GM23338 (cell line): ENCODE measurements at regions not wholly inside any gene's neighbourhood (a gene's known extent, or its start where the extent isn't known, plus 50 kb on each side); places are given as distances from the start of the nearest gene placed in this dataset.

Experiments
- ATAC-seq: fragments of 200-7000 bp; cut with Tn5 transposase; 3 replicates; pipeline ENCODE4 v1.9.1; 2020
- DNase-seq: peaks from one replicate; pipeline ENCODE4 v3.0.0-alpha.2; 2015; ENCODE audit warnings: low spot score
- H2AFZ ChIP-seq: fragments of 200-600 bp; sonication (generic); 2 replicates; pipeline ENCODE4 v1.8.0; 2016; ENCODE audit warnings: antibody characterized with exemption, mild to moderate bottlenecking, moderate library complexity
- H3F3A ChIP-seq: fragments of 200-600 bp; sonication (generic); replicated peaks from 2 replicates; pipeline ENCODE4 v1.8.0; 2017; ENCODE audit warnings: antibody characterized with exemption, mixed run types, low read depth
- H3K27ac ChIP-seq: fragments of 200-600 bp; sonication (generic); 2 replicates; pipeline ENCODE4 v1.6.1; 2016; ENCODE audit warnings: low read depth
- H3K27me3 ChIP-seq: fragments of 200-600 bp; sonication (generic); 2 replicates; pipeline ENCODE4 v1.8.0; 2016; ENCODE audit warnings: mild to moderate bottlenecking, mixed run types, moderate library complexity; ENCODE audit not compliant: insufficient read depth
- H3K36me3 ChIP-seq: fragments of 200-600 bp; sonication (generic); 2 replicates; pipeline ENCODE4 v1.8.0; 2016; ENCODE audit warnings: mild to moderate bottlenecking; ENCODE audit not compliant: insufficient read depth
- H3K4me1 ChIP-seq: fragments of 200-600 bp; sonication (generic); 2 replicates; pipeline ENCODE4 v1.8.0; 2016; ENCODE audit warnings: mild to moderate bottlenecking, moderate library complexity; ENCODE audit not compliant: insufficient read depth
- H3K4me2 ChIP-seq: fragments of 200-600 bp; sonication (generic); 2 replicates; pipeline ENCODE4 v1.7.1; 2017; ENCODE audit warnings: mixed run types
- H3K4me3 ChIP-seq: fragments of 200-600 bp; sonication (generic); 2 replicates; pipeline ENCODE4 v1.6.1; 2016; ENCODE audit warnings: mixed run types
- H3K79me2 ChIP-seq: fragments of 200-600 bp; sonication (generic); replicated peaks from 2 replicates; pipeline ENCODE4 v1.8.0; 2017; ENCODE audit warnings: mild to moderate bottlenecking; ENCODE audit not compliant: insufficient read depth
- H3K9me2 ChIP-seq: fragments of 200-600 bp; sonication (generic); 2 replicates; pipeline ENCODE4 v1.8.0; 2017; ENCODE audit not compliant: insufficient read depth
- H4K20me1 ChIP-seq: fragments of 200-600 bp; sonication (generic); replicated peaks from 2 replicates; pipeline ENCODE4 v1.8.0; 2017; ENCODE audit warnings: mild to moderate bottlenecking; ENCODE audit not compliant: insufficient read depth
- H3K27ac Mint-ChIP-seq: 2 replicates; pipeline ENCODE4 v1.8.0; 2020; ENCODE audit warnings: inconsistent platforms, mild to moderate bottlenecking, moderate library complexity, mixed read lengths
- H3K27me3 Mint-ChIP-seq: 3 replicates; pipeline ENCODE4 v1.8.0; 2022; ENCODE audit warnings: low read depth, mild to moderate bottlenecking, moderate library complexity, mixed read lengths, inconsistent platforms; ENCODE audit not compliant: insufficient read depth, poor library complexity
- H3K36me3 Mint-ChIP-seq: 3 replicates; pipeline ENCODE4 v1.8.0; 2021; ENCODE audit warnings: low read depth, mild to moderate bottlenecking, inconsistent platforms, moderate library complexity, mixed read lengths
- H3K4me1 Mint-ChIP-seq: 3 replicates; pipeline ENCODE4 v1.8.0; 2020; ENCODE audit warnings: mild to moderate bottlenecking, inconsistent platforms, mixed read lengths
- H3K4me3 Mint-ChIP-seq: 3 replicates; pipeline ENCODE4 v1.8.0; 2021; ENCODE audit warnings: moderate library complexity, mild to moderate bottlenecking, inconsistent platforms, mixed read lengths
- H3K9me3 Mint-ChIP-seq: 3 replicates; pipeline ENCODE4 v1.8.0; 2020; ENCODE audit warnings: moderate library complexity, mild to moderate bottlenecking, inconsistent platforms, mixed read lengths
- CREB1 ChIP-seq: fragments of 250-450 bp; sonication (Bioruptor Pico); IDR thresholded peaks from 2 replicates; pipeline ENCODE4 v1.5.0; 2020; ENCODE audit warnings: low read depth, mild to moderate bottlenecking, moderate library complexity
- EZH2 ChIP-seq: fragments of 200-600 bp; sonication (generic); IDR thresholded peaks from one replicate; pipeline ENCODE4 v1.8.0; 2017; ENCODE audit warnings: antibody characterized with exemption, mild to moderate bottlenecking, low read depth; ENCODE audit not compliant: unreplicated experiment
- EZH2phosphoT487 ChIP-seq: fragments of 200-600 bp; sonication (generic); IDR thresholded peaks from one replicate; pipeline ENCODE4 v1.8.1; 2018; ENCODE audit warnings: antibody characterized with exemption; ENCODE audit not compliant: unreplicated experiment
- JUNB ChIP-seq: IDR thresholded peaks from one replicate; pipeline ENCODE4 v1.6.1; 2016; ENCODE audit warnings: antibody characterized with exemption; ENCODE audit not compliant: unreplicated experiment
- NANOG ChIP-seq: IDR thresholded peaks from 2 replicates; pipeline ENCODE4 v1.6.1; 2016; ENCODE audit warnings: antibody characterized with exemption, borderline replicate concordance
- POLR2AphosphoS5 ChIP-seq: IDR thresholded peaks from 2 replicates; pipeline ENCODE4 v1.6.1; 2016; ENCODE audit warnings: antibody characterized with exemption, low read depth
- STAT1 ChIP-seq: IDR thresholded peaks from one replicate; pipeline ENCODE4 v1.6.1; 2016; ENCODE audit warnings: antibody characterized with exemption; ENCODE audit not compliant: unreplicated experiment
- ZNF114 ChIP-seq: fragments of 250-450 bp; sonication (Bioruptor Pico); IDR thresholded peaks from 2 replicates; pipeline ENCODE4 v1.5.0; 2020; ENCODE audit warnings: mild to moderate bottlenecking, moderate library complexity
- ZNF331 ChIP-seq: fragments of 250-450 bp; sonication (Bioruptor Pico); IDR thresholded peaks from 2 replicates; pipeline ENCODE4 v1.5.0; 2020; ENCODE audit warnings: low read depth, mild to moderate bottlenecking, moderate library complexity
- TF ChIP-seq, protein P1 (sequence below): fragments of 250-450 bp; sonication (Bioruptor Pico); IDR thresholded peaks from 2 replicates; pipeline ENCODE4 v1.5.0; 2020; ENCODE audit warnings: mild to moderate bottlenecking, moderate library complexity
- TF ChIP-seq, protein P2 (sequence below): IDR thresholded peaks from 2 replicates; pipeline ENCODE4 v1.6.1; 2016; ENCODE audit warnings: antibody characterized with exemption
- TF ChIP-seq, protein P3 (sequence below): IDR thresholded peaks from one replicate; pipeline ENCODE4 v1.6.1; 2018; ENCODE audit warnings: antibody characterized with exemption; ENCODE audit not compliant: unreplicated experiment
- TF ChIP-seq, protein P4 (sequence below), 2 experiments: fragments of 200-600 bp in 1 of 2; sonication (generic) in 1 of 2; conservative IDR thresholded peaks; 2 replicates each; pipeline versions ENCODE4 v1.5.1 to v1.6.1; 2016 to 2017; ENCODE audit warnings: antibody characterized with exemption in 2 of 2, low read depth in 2 of 2, mild to moderate bottlenecking in 2 of 2, moderate library complexity in 1 of 2

DNA sequence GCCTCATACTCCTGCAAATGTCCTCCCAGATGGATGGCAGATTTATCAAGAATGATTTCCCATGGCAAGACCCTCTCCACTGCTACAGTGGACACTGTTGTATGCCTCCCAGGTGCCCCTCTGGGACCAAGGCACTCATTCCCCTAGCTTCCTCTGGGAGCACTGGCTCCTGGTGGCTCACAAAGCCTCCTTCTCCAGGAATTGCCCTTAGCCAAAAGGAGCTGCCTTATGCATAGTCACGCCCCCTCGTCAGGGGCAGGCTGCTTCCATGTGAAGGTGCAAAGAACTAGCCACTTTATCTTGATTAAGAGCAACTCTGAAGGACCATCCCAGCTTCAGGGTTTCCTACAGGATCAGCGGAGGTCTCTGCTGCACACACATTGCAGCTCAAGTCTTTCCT lies 358.1 kb downstream of the CDK5RAP2 start:
- no peaks in the 10 kb centered on the region for H3K36me3 ChIP-seq
- peaks cover 11% of the 10 kb centered on the region for H3K9me2 ChIP-seq
- no peak overlapping the region for H3K4me2 ChIP-seq
- no peak overlapping the region for H3K4me3 ChIP-seq
- no peaks in the 10 kb centered on the region for H3F3A ChIP-seq
- Mint-ChIP-seq H3K4me3 (no peak overlapping the region), H3K9me3 (no peaks in the 10 kb centered on the region), H3K27me3 (peaks cover 5% of the 10 kb centered on the region), H3K36me3 (no peaks in the 10 kb centered on the region), H3K27ac (no peak overlapping the region), H3K4me1 (no peaks in the 10 kb centered on the region; the same call in 2 of the 3 replicates)
- ATAC-seq, result peak; percentile 85
- no peaks in the 10 kb centered on the region for H3K4me1 ChIP-seq
- no peaks in the 10 kb centered on the region for H3K79me2 ChIP-seq
- no peaks in the 10 kb centered on the region for H3K27me3 ChIP-seq
- no peak overlapping the region for H3K27ac ChIP-seq
- no peaks in the 10 kb centered on the region for H4K20me1 ChIP-seq
- no peak for TF ChIP-seq STAT1
- no peak for TF ChIP-seq EZH2
- TF ChIP-seq, protein P1, sequence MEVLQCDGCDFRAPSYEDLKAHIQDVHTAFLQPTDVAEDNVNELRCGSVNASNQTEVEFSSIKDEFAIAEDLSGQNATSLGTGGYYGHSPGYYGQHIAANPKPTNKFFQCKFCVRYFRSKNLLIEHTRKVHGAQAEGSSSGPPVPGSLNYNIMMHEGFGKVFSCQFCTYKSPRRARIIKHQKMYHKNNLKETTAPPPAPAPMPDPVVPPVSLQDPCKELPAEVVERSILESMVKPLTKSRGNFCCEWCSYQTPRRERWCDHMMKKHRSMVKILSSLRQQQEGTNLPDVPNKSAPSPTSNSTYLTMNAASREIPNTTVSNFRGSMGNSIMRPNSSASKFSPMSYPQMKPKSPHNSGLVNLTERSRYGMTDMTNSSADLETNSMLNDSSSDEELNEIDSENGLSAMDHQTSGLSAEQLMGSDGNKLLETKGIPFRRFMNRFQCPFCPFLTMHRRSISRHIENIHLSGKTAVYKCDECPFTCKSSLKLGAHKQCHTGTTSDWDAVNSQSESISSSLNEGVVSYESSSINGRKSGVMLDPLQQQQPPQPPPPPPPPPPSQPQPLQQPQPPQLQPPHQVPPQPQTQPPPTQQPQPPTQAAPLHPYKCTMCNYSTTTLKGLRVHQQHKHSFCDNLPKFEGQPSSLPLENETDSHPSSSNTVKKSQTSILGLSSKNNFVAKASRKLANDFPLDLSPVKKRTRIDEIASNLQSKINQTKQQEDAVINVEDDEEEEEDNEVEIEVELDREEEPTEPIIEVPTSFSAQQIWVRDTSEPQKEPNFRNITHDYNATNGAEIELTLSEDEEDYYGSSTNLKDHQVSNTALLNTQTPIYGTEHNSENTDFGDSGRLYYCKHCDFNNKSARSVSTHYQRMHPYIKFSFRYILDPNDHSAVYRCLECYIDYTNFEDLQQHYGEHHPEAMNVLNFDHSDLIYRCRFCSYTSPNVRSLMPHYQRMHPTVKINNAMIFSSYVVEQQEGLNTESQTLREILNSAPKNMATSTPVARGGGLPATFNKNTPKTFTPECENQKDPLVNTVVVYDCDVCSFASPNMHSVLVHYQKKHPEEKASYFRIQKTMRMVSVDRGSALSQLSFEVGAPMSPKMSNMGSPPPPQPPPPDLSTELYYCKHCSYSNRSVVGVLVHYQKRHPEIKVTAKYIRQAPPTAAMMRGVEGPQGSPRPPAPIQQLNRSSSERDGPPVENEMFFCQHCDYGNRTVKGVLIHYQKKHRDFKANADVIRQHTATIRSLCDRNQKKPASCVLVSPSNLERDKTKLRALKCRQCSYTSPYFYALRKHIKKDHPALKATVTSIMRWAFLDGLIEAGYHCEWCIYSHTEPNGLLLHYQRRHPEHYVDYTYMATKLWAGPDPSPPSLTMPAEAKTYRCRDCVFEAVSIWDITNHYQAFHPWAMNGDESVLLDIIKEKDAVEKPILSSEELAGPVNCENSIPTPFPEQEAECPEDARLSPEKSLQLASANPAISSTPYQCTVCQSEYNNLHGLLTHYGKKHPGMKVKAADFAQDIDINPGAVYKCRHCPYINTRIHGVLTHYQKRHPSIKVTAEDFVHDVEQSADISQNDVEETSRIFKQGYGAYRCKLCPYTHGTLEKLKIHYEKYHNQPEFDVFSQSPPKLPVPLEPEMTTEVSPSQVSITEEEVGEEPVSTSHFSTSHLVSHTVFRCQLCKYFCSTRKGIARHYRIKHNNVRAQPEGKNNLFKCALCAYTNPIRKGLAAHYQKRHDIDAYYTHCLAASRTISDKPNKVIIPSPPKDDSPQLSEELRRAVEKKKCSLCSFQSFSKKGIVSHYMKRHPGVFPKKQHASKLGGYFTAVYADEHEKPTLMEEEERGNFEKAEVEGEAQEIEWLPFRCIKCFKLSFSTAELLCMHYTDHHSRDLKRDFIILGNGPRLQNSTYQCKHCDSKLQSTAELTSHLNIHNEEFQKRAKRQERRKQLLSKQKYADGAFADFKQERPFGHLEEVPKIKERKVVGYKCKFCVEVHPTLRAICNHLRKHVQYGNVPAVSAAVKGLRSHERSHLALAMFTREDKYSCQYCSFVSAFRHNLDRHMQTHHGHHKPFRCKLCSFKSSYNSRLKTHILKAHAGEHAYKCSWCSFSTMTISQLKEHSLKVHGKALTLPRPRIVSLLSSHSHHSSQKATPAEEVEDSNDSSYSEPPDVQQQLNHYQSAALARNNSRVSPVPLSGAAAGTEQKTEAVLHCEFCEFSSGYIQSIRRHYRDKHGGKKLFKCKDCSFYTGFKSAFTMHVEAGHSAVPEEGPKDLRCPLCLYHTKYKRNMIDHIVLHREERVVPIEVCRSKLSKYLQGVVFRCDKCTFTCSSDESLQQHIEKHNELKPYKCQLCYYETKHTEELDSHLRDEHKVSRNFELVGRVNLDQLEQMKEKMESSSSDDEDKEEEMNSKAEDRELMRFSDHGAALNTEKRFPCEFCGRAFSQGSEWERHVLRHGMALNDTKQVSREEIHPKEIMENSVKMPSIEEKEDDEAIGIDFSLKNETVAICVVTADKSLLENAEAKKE, result no peak
- TF ChIP-seq, protein P2, sequence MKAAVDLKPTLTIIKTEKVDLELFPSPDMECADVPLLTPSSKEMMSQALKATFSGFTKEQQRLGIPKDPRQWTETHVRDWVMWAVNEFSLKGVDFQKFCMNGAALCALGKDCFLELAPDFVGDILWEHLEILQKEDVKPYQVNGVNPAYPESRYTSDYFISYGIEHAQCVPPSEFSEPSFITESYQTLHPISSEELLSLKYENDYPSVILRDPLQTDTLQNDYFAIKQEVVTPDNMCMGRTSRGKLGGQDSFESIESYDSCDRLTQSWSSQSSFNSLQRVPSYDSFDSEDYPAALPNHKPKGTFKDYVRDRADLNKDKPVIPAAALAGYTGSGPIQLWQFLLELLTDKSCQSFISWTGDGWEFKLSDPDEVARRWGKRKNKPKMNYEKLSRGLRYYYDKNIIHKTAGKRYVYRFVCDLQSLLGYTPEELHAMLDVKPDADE, result no peak
- no peak for TF ChIP-seq CREB1 (CRISPR knock-in tag)
- no peak for TF ChIP-seq POLR2AphosphoS5
- TF ChIP-seq ZNF331 (CRISPR knock-in tag), result no peak
- no peak for TF ChIP-seq JUNB
- TF ChIP-seq, protein P3, sequence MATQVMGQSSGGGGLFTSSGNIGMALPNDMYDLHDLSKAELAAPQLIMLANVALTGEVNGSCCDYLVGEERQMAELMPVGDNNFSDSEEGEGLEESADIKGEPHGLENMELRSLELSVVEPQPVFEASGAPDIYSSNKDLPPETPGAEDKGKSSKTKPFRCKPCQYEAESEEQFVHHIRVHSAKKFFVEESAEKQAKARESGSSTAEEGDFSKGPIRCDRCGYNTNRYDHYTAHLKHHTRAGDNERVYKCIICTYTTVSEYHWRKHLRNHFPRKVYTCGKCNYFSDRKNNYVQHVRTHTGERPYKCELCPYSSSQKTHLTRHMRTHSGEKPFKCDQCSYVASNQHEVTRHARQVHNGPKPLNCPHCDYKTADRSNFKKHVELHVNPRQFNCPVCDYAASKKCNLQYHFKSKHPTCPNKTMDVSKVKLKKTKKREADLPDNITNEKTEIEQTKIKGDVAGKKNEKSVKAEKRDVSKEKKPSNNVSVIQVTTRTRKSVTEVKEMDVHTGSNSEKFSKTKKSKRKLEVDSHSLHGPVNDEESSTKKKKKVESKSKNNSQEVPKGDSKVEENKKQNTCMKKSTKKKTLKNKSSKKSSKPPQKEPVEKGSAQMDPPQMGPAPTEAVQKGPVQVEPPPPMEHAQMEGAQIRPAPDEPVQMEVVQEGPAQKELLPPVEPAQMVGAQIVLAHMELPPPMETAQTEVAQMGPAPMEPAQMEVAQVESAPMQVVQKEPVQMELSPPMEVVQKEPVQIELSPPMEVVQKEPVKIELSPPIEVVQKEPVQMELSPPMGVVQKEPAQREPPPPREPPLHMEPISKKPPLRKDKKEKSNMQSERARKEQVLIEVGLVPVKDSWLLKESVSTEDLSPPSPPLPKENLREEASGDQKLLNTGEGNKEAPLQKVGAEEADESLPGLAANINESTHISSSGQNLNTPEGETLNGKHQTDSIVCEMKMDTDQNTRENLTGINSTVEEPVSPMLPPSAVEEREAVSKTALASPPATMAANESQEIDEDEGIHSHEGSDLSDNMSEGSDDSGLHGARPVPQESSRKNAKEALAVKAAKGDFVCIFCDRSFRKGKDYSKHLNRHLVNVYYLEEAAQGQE, result no peak
- no peak for TF ChIP-seq EZH2phosphoT487
- TF ChIP-seq, protein P4, sequence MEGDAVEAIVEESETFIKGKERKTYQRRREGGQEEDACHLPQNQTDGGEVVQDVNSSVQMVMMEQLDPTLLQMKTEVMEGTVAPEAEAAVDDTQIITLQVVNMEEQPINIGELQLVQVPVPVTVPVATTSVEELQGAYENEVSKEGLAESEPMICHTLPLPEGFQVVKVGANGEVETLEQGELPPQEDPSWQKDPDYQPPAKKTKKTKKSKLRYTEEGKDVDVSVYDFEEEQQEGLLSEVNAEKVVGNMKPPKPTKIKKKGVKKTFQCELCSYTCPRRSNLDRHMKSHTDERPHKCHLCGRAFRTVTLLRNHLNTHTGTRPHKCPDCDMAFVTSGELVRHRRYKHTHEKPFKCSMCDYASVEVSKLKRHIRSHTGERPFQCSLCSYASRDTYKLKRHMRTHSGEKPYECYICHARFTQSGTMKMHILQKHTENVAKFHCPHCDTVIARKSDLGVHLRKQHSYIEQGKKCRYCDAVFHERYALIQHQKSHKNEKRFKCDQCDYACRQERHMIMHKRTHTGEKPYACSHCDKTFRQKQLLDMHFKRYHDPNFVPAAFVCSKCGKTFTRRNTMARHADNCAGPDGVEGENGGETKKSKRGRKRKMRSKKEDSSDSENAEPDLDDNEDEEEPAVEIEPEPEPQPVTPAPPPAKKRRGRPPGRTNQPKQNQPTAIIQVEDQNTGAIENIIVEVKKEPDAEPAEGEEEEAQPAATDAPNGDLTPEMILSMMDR (conservative IDR thresholded peaks at IDR 0.05; ENCODE audit: low read depth in 2 of 2), result no peak
- no peak for TF ChIP-seq ZNF114 (CRISPR knock-in tag)
- TF ChIP-seq NANOG, result no peak
- H2AFZ ChIP-seq, result peak overlapping the region; percentile 85
- DNase-seq, result peak; percentile 42
